ENCODE measurements at regions not wholly inside any gene's neighbourhood (a gene's known extent, or its start where the extent isn't known, plus 50 kb on each side); places are given as distances from the start of the nearest gene placed in this dataset.

- TF ChIP-seq CTCF (IDR thresholded peaks at IDR 0.05), result no peak
- TF ChIP-seq ZFX (IDR thresholded peaks at IDR 0.05; ENCODE audit: borderline replicate concordance), result no peak
These were observed 73.1 kb upstream of the MYL2 start for GRCh38 chr12:110993434-110993833.
